ENCODE measurements at regions not wholly inside any gene's neighbourhood (a gene's known extent, or its start where the extent isn't known, plus 50 kb on each side); places are given as distances from the start of the nearest gene placed in this dataset.
"Not testable (repeated sequence)": the region's sequence is repeated elsewhere in the genome, so short reads cannot be mapped to it uniquely, and the experiment has no call there.

DNA sequence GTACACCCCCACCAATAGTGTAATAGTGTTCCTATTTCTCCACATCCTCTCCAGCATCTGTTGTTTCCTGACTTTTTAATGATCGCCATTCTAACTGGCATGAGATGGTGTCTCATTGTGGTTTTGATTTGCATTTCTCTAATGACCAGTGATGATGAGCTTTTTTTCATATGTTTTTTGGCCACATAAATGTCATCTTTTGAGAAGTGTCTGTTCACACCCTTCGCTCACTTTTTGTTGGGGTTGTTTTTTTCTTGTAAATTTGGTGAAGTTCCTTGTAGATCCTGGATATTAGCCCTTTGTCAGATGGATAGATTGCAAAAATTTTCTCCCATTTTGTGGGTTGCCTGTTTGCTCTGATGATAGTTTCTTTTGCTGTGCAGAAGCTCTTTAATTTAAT is 567.7 kb downstream of the MATN1 start:
- H3K4me3 ChIP-seq (ENCODE audit: low read length); H3K27ac ChIP-seq (ENCODE audit: low read depth, low read length); H3K4me1 ChIP-seq (ENCODE audit: control insufficient read depth, insufficient read depth, low read length); H3K27me3 ChIP-seq (ENCODE audit: control insufficient read depth, insufficient read depth, low read length); H3K9ac ChIP-seq (ENCODE audit: low read length); H3K36me3 ChIP-seq (ENCODE audit: control insufficient read depth, insufficient read depth, low read length): not testable (repeated sequence)

DNA sequence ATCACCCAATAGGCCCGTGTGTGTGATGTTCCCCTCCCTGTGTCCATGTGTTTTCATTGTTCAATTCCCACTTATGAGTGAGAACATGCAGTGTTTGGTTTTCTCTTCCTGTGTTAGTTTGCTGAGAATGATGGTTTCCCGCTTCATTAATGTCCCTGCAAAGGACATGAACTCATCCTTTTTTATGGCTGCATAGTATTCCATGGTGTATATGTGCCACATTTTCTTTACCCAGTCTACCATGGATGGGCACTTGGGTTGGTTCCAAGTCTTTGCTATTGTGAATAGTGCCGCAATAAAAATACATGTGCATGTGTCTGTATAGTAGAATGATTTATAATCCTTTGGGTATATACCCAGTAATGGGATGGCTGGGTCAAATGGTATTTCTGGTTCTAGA is 568.1 kb downstream of the MATN1 start:
- H3K9ac ChIP-seq (ENCODE audit: low read length); H3K4me3 ChIP-seq (ENCODE audit: low read length); H3K36me3 ChIP-seq (ENCODE audit: control insufficient read depth, insufficient read depth, low read length); H3K27me3 ChIP-seq (ENCODE audit: control insufficient read depth, insufficient read depth, low read length); H3K27ac ChIP-seq (ENCODE audit: low read depth, low read length); H3K4me1 ChIP-seq (ENCODE audit: control insufficient read depth, insufficient read depth, low read length): not testable (repeated sequence)

DNA sequence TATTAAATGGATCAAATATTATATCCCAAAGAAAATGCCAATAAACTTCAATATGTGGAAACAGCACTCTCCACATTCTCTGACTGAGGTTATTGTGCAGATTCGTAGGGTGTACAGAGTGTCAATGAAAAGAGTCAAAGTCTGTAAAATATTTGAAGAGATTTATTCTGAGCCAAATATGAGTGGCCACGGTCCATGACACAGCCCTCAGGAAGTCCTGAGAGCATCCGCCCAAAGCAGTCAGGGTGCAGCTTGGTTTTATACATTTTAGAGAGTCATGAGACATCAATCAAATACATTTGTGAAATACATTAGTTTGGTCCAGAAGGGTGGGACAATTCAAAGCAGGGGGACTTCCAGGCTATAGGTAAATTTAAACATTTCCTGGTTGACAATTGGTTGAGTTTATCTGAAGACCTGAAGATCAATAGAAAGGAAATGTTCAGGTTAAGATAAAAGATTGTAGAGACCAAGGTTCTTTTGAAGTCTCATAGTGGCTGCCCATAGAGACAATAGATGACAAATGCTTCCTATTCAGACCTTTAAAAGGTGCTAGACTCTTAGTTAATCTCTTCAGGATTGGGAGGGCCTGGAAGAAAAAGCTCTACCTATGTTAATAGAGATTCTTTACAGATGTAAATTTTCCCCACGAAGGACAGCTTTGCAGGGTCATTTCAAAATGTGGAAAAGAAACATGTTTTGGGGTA is 569.5 kb downstream of the MATN1 start:
- Histone ChIP-seq H3K27me3 (ENCODE audit: control insufficient read depth, insufficient read depth, low read length) (no peaks in the 10 kb centered on the region), H3K36me3 (ENCODE audit: control insufficient read depth, insufficient read depth, low read length) (no peaks in the 10 kb centered on the region), H3K27ac (ENCODE audit: low read depth, low read length) (no peak overlapping the region), H3K4me3 (ENCODE audit: low read length) (no peak overlapping the region), H3K4me1 (ENCODE audit: control insufficient read depth, insufficient read depth, low read length) (no peaks in the 10 kb centered on the region), H3K9ac (ENCODE audit: low read length) (no peak overlapping the region)

DNA sequence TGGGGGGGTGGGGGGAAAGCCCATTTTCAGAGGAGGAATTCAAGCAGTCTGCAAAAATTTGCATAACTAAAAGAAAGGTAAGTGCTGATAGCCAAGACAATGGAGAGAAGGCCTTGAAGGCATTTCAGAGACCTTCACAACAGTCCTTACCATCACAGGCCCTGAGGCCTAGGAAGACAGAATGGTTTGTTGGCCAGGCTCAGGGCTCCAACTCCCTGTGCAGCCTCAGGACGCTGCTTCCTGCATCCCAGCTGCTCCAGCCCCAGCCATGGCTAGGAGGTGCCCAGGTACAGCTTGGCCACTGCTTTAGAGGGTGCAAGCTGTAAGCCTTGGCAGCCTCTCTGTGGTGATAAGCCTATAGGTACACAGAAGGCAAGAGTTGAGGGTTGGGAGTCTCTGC is 571.6 kb downstream of the MATN1 start:
- H3K9ac ChIP-seq (ENCODE audit: low read length) = no peak overlapping the region
- no peaks in the 10 kb centered on the region for H3K4me1 ChIP-seq (ENCODE audit: control insufficient read depth, insufficient read depth, low read length)
- H3K36me3 ChIP-seq (ENCODE audit: control insufficient read depth, insufficient read depth, low read length) = no peaks in the 10 kb centered on the region
- H3K27ac ChIP-seq (ENCODE audit: low read depth, low read length) = no peak overlapping the region
- no peak overlapping the region for H3K4me3 ChIP-seq (ENCODE audit: low read length)
- H3K27me3 ChIP-seq (ENCODE audit: control insufficient read depth, insufficient read depth, low read length) = no peaks in the 10 kb centered on the region

- Histone ChIP-seq H3K4me1 (ENCODE audit: control insufficient read depth, insufficient read depth, low read length) (no peaks in the 10 kb centered on the region), H3K27me3 (ENCODE audit: control insufficient read depth, insufficient read depth, low read length) (no peaks in the 10 kb centered on the region), H3K4me3 (ENCODE audit: low read length) (no peak overlapping the region), H3K9ac (ENCODE audit: low read length) (no peak overlapping the region), H3K27ac (ENCODE audit: low read depth, low read length) (no peak overlapping the region), H3K36me3 (ENCODE audit: control insufficient read depth, insufficient read depth, low read length) (no peaks in the 10 kb centered on the region)
Measured at GRCh38 chr1:30151119-30151518, 572.3 kb downstream of the MATN1 start.

GRCh38 chr1:30149226-30149625 is 574.2 kb downstream of the MATN1 start:
- no peaks in the 10 kb centered on the region for H3K4me1 ChIP-seq (ENCODE audit: control insufficient read depth, insufficient read depth, low read length)
- H3K9ac ChIP-seq (ENCODE audit: low read length) = no peak overlapping the region
- no peaks in the 10 kb centered on the region for H3K36me3 ChIP-seq (ENCODE audit: control insufficient read depth, insufficient read depth, low read length)
- no peak overlapping the region for H3K27ac ChIP-seq (ENCODE audit: low read depth, low read length)
- no peak overlapping the region for H3K4me3 ChIP-seq (ENCODE audit: low read length)
- H3K27me3 ChIP-seq (ENCODE audit: control insufficient read depth, insufficient read depth, low read length) = no peaks in the 10 kb centered on the region

GRCh38 chr1:30148676-30149075 is 574.7 kb downstream of the MATN1 start:
- Histone ChIP-seq H3K9ac (ENCODE audit: low read length) (no peak overlapping the region), H3K27me3 (ENCODE audit: control insufficient read depth, insufficient read depth, low read length) (no peaks in the 10 kb centered on the region), H3K4me3 (ENCODE audit: low read length) (no peak overlapping the region), H3K27ac (ENCODE audit: low read depth, low read length) (no peak overlapping the region), H3K4me1 (ENCODE audit: control insufficient read depth, insufficient read depth, low read length) (no peaks in the 10 kb centered on the region), H3K36me3 (ENCODE audit: control insufficient read depth, insufficient read depth, low read length) (no peaks in the 10 kb centered on the region)

- Histone ChIP-seq H3K27ac (ENCODE audit: low read depth, low read length) (no peak overlapping the region), H3K9ac (ENCODE audit: low read length) (no peak overlapping the region), H3K4me1 (ENCODE audit: control insufficient read depth, insufficient read depth, low read length) (no peaks in the 10 kb centered on the region), H3K36me3 (ENCODE audit: control insufficient read depth, insufficient read depth, low read length) (no peaks in the 10 kb centered on the region), H3K4me3 (ENCODE audit: low read length) (no peak overlapping the region), H3K27me3 (ENCODE audit: control insufficient read depth, insufficient read depth, low read length) (no peaks in the 10 kb centered on the region)
Measured at GRCh38 chr1:30147188-30147587, 576.2 kb downstream of the MATN1 start.

DNA sequence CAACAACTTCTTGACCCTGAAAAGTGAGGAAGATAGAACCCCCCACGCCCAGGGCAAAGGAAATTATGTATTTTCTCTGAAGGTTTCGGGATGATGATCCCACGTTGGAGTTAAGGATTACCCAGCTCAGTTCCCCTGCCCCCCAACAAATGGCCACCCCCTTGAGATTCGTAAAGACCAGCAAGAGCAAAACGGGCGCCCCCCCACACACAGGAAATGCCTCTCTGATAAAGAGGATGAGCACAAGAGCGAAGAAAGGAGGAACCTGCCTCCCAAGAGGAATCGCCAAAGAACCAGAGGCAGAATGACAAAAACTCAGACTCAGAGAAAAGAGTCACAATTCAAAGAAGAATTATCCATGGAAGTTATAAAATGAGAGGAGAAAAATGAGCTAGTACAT is 576.9 kb downstream of the MATN1 start:
- H3K4me1 ChIP-seq (ENCODE audit: control insufficient read depth, insufficient read depth, low read length) = no peaks in the 10 kb centered on the region
- H3K4me3 ChIP-seq (ENCODE audit: low read length) = no peak overlapping the region
- no peaks in the 10 kb centered on the region for H3K36me3 ChIP-seq (ENCODE audit: control insufficient read depth, insufficient read depth, low read length)

GRCh38 chr1:30145723-30146303 is 577.6 kb downstream of the MATN1 start:
- Histone ChIP-seq H3K9ac (ENCODE audit: low read length) (no peak overlapping the region), H3K4me3 (ENCODE audit: low read length) (no peak overlapping the region), H3K36me3 (ENCODE audit: control insufficient read depth, insufficient read depth, low read length) (no peaks in the 10 kb centered on the region), H3K27ac (ENCODE audit: low read depth, low read length) (no peak overlapping the region), H3K27me3 (ENCODE audit: control insufficient read depth, insufficient read depth, low read length) (no peaks in the 10 kb centered on the region), H3K4me1 (ENCODE audit: control insufficient read depth, insufficient read depth, low read length) (no peaks in the 10 kb centered on the region)

More for the DNA sequence above, 576.9 kb downstream of the MATN1 start:
- H3K9ac ChIP-seq (ENCODE audit: low read length) = no peak overlapping the region
- no peaks in the 10 kb centered on the region for H3K27me3 ChIP-seq (ENCODE audit: control insufficient read depth, insufficient read depth, low read length)
- no peak overlapping the region for H3K27ac ChIP-seq (ENCODE audit: low read depth, low read length)

- Histone ChIP-seq H3K27me3 (ENCODE audit: control insufficient read depth, insufficient read depth, low read length) (no peaks in the 10 kb centered on the region), H3K9ac (ENCODE audit: low read length) (no peak overlapping the region), H3K4me1 (ENCODE audit: control insufficient read depth, insufficient read depth, low read length) (no peaks in the 10 kb centered on the region), H3K4me3 (ENCODE audit: low read length) (no peak overlapping the region), H3K27ac (ENCODE audit: low read depth, low read length) (no peak overlapping the region), H3K36me3 (ENCODE audit: control insufficient read depth, insufficient read depth, low read length) (no peaks in the 10 kb centered on the region)
Measured at GRCh38 chr1:30144831-30145230, 578.6 kb downstream of the MATN1 start.

GRCh38 chr1:30143517-30143916 is 579.9 kb downstream of the MATN1 start:
- Histone ChIP-seq H3K27me3 (ENCODE audit: control insufficient read depth, insufficient read depth, low read length) (no peaks in the 10 kb centered on the region), H3K9ac (ENCODE audit: low read length) (no peak overlapping the region), H3K27ac (ENCODE audit: low read depth, low read length) (no peak overlapping the region), H3K4me3 (ENCODE audit: low read length) (no peak overlapping the region), H3K36me3 (ENCODE audit: control insufficient read depth, insufficient read depth, low read length) (no peaks in the 10 kb centered on the region), H3K4me1 (ENCODE audit: control insufficient read depth, insufficient read depth, low read length) (no peaks in the 10 kb centered on the region)

- Histone ChIP-seq H3K9ac (ENCODE audit: low read length) (no peak overlapping the region), H3K36me3 (ENCODE audit: control insufficient read depth, insufficient read depth, low read length) (no peaks in the 10 kb centered on the region), H3K27ac (ENCODE audit: low read depth, low read length) (no peak overlapping the region), H3K4me3 (ENCODE audit: low read length) (no peak overlapping the region), H3K4me1 (ENCODE audit: control insufficient read depth, insufficient read depth, low read length) (no peaks in the 10 kb centered on the region), H3K27me3 (ENCODE audit: control insufficient read depth, insufficient read depth, low read length) (no peaks in the 10 kb centered on the region)
Measured at GRCh38 chr1:30140566-30140965, 582.8 kb downstream of the MATN1 start.
